ENCODE measurements at regions not wholly inside any gene's neighbourhood (a gene's known extent, or its start where the extent isn't known, plus 50 kb on each side); places are given as distances from the start of the nearest gene placed in this dataset.

DNA sequence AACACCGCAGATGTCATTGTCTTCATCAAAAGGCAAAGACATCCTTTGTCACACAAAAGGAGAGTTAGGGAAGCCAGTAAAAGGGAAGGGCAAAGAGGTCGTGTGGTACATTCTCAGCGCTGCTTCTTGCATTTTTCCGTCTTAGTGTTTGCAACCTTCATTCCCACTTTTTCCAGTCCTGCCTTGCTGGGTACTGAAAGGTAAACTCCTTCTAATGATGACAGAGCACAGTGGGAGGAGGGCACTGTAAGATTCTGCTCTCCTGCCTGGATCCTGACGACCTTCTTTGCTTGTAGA lies 424.3 kb upstream of the MEX3C start:
- Histone ChIP-seq H3K36me3 (ENCODE audit: control insufficient read depth, insufficient read depth, low read length) (no peaks in the 10 kb centered on the region), H3K4me1 (ENCODE audit: control insufficient read depth, insufficient read depth, low read length) (peaks cover 20% of the 10 kb centered on the region), H3K27me3 (ENCODE audit: control insufficient read depth, insufficient read depth, low read length, poor library complexity, severe bottlenecking) (no peaks in the 10 kb centered on the region), H3K27ac (ENCODE audit: insufficient read depth, low read depth, low read length, poor library complexity, severe bottlenecking) (peak overlapping the region; percentile 38), H3K4me3 (ENCODE audit: insufficient read depth, low read depth, low read length) (no peak overlapping the region), H3K9me3 (ENCODE audit: control insufficient read depth, low read length) (no peaks in the 10 kb centered on the region)
- 21 to 28% methylated on average over 5 of the region's 5 CpGs for WGBS, 2 experiments

DNA sequence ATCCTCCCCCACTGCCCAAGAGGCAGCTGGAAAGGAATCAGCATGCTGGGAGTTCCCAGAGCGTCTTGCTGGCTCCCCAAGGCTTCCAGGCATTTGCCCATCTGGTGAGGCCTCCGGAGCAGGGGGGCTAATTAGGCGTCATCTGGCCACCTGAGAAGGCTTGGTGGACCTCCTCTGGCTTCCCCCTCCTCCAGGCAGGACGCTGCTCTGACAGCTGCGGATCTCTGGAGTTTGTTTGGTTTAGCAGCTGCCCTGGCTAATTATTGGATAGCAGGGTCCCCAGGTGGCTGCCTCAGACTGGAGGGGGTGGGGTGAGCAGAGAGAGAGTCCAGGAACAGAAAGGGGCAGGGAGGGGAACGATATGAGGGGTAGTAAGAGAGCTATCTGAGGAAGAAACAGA lies 425.2 kb upstream of the MEX3C start:
- Histone ChIP-seq H3K27ac (ENCODE audit: insufficient read depth, low read depth, low read length, poor library complexity, severe bottlenecking) (no peak overlapping the region), H3K27me3 (ENCODE audit: control insufficient read depth, insufficient read depth, low read length, poor library complexity, severe bottlenecking) (no peaks in the 10 kb centered on the region), H3K4me3 (ENCODE audit: insufficient read depth, low read depth, low read length) (no peak overlapping the region), H3K9me3 (ENCODE audit: control insufficient read depth, low read length) (no peaks in the 10 kb centered on the region), H3K36me3 (ENCODE audit: control insufficient read depth, insufficient read depth, low read length) (no peaks in the 10 kb centered on the region), H3K4me1 (ENCODE audit: control insufficient read depth, insufficient read depth, low read length) (peaks cover 20% of the 10 kb centered on the region)
- WGBS, 2 experiments, result 25 to 30% methylated on average over 6 of the region's 6 CpGs

DNA sequence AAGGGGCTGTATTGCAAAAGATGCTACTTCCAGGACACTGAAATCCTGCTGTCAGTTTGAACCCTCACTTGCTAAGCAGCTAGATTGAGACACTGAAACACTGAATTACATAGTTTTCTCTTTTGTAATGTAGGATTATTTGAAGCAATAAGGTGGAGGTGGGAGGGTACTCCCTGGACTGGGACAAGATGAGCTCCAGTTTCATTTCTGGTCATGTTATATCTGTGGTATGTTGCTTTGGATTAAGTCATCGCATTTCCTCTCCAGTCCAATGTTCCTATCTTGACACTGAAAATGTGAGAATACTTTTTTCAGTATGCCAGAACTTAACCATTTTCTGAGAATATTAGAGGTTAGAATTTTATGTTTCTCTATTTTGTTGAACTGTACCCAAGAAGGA lies 426.2 kb upstream of the MEX3C start:
- Histone ChIP-seq H3K27me3 (ENCODE audit: control insufficient read depth, insufficient read depth, low read length, poor library complexity, severe bottlenecking) (no peaks in the 10 kb centered on the region), H3K27ac (ENCODE audit: insufficient read depth, low read depth, low read length, poor library complexity, severe bottlenecking) (no peak overlapping the region), H3K9me3 (ENCODE audit: control insufficient read depth, low read length) (no peaks in the 10 kb centered on the region), H3K4me1 (ENCODE audit: control insufficient read depth, insufficient read depth, low read length) (peaks cover 20% of the 10 kb centered on the region), H3K4me3 (ENCODE audit: insufficient read depth, low read depth, low read length) (no peak overlapping the region), H3K36me3 (ENCODE audit: control insufficient read depth, insufficient read depth, low read length) (no peaks in the 10 kb centered on the region)
- 100% methylated on average over 1 of the region's 1 CpG; no CpG with 5 or more reads in 1 of the 2 experiments for WGBS, 2 experiments

DNA sequence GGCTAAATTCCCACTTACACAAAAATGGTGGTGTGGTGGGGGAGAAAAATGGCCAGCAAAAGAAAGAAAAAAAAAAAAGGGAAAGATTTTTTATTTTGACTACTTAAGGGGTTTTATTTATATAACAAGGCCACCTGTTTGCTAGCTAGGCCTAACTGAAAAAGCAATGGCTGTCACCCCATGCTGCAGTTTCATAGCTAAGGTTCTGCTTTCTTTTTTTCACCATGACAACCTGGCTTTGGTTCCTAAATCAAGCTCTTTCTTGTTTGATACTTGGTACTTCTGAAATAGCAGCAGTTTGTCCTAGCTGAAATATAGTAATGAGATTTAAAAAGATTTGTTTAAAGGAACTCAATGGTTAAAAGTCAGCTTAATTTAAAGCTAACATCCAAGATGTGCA lies 433.2 kb upstream of the MEX3C start:
- Histone ChIP-seq H3K4me3 (ENCODE audit: insufficient read depth, low read depth, low read length) (no peak overlapping the region), H3K4me1 (ENCODE audit: control insufficient read depth, insufficient read depth, low read length) (no peaks in the 10 kb centered on the region), H3K36me3 (ENCODE audit: control insufficient read depth, insufficient read depth, low read length) (no peaks in the 10 kb centered on the region), H3K9me3 (ENCODE audit: control insufficient read depth, low read length) (peaks cover 4% of the 10 kb centered on the region), H3K27ac (ENCODE audit: insufficient read depth, low read depth, low read length, poor library complexity, severe bottlenecking) (no peak overlapping the region), H3K27me3 (ENCODE audit: control insufficient read depth, insufficient read depth, low read length, poor library complexity, severe bottlenecking) (no peaks in the 10 kb centered on the region)

DNA sequence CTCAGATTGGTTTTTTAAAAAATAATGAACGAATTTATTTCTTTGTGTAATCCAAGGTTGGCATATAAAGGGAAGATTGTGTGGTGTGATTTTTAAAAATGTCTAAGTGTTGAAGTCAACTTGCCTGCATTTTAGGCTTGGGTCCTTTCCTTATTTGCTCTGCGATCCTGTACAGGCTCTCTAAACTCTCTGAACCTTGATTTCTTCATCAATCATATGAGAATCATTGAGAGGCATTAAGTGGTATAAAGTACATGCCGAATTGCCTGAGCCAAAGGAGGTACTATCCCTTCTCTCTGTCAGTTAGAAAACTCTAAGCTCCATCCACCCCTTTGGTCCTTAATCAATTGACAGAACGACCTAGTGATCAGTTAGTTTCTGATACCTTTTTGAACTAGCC lies 440.4 kb upstream of the MEX3C start:
- Histone ChIP-seq H3K9me3 (ENCODE audit: control insufficient read depth, low read length) (peaks cover 8% of the 10 kb centered on the region), H3K4me1 (ENCODE audit: control insufficient read depth, insufficient read depth, low read length) (no peaks in the 10 kb centered on the region), H3K4me3 (ENCODE audit: insufficient read depth, low read depth, low read length) (no peak overlapping the region), H3K27ac (ENCODE audit: insufficient read depth, low read depth, low read length, poor library complexity, severe bottlenecking) (no peak overlapping the region), H3K36me3 (ENCODE audit: control insufficient read depth, insufficient read depth, low read length) (no peaks in the 10 kb centered on the region), H3K27me3 (ENCODE audit: control insufficient read depth, insufficient read depth, low read length, poor library complexity, severe bottlenecking) (no peaks in the 10 kb centered on the region)
- 93 to 96% methylated on average over 4 of the region's 4 CpGs for WGBS, 2 experiments

DNA sequence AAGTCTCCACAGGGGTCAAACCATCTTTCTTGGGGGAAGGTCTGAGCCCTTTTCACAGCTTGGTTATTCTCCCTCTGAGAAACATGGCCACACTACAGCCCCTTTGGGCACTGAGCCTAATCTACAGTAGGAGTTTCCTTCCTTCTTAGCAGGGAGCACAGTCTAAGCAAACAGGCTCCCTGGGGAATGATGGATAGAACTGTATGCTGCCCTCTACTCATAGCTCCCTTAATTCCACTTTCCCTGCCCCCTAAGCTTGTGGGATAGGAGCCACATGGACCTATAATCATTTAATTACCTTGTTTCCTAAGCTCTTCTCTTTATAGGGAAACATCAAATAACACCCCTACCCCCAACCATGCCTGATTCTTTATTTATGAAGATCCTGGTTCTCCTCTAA lies 442.1 kb upstream of the MEX3C start:
- H3K4me3 ChIP-seq (ENCODE audit: insufficient read depth, low read depth, low read length), result no peak overlapping the region
- H3K27me3 ChIP-seq (ENCODE audit: control insufficient read depth, insufficient read depth, low read length, poor library complexity, severe bottlenecking), result no peaks in the 10 kb centered on the region
- H3K36me3 ChIP-seq (ENCODE audit: control insufficient read depth, insufficient read depth, low read length), result no peaks in the 10 kb centered on the region
- no peaks in the 10 kb centered on the region for H3K4me1 ChIP-seq (ENCODE audit: control insufficient read depth, insufficient read depth, low read length)
- H3K9me3 ChIP-seq (ENCODE audit: control insufficient read depth, low read length), result peaks cover 8% of the 10 kb centered on the region
- H3K27ac ChIP-seq (ENCODE audit: insufficient read depth, low read depth, low read length, poor library complexity, severe bottlenecking), result no peak overlapping the region

DNA sequence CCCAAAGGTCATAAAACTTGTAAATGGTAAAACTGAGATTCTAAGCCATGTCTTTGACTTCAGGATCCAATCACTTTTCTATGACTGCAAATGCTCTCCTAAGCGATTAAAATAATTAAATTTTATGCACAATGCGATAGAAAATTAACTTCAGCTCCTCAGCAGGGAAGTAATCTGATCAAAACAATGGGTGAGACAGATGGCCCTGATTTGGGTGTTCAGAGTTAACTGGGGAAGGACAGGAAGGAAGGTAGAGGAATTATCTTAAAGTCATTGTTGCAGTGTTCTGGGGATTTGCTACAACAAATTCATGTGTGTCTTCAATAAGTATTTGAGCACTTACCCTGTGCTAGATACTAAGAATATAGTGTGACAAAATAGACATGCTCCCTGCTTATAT lies 446.0 kb upstream of the MEX3C start:
- no peaks in the 10 kb centered on the region for H3K27me3 ChIP-seq (ENCODE audit: control insufficient read depth, insufficient read depth, low read length, poor library complexity, severe bottlenecking)
- no peaks in the 10 kb centered on the region for H3K9me3 ChIP-seq (ENCODE audit: control insufficient read depth, low read length)
- no peak overlapping the region for H3K27ac ChIP-seq (ENCODE audit: insufficient read depth, low read depth, low read length, poor library complexity, severe bottlenecking)
- H3K36me3 ChIP-seq (ENCODE audit: control insufficient read depth, insufficient read depth, low read length), result no peaks in the 10 kb centered on the region
- no peak overlapping the region for H3K4me3 ChIP-seq (ENCODE audit: insufficient read depth, low read depth, low read length)
- 96 to 100% methylated on average over 2 of the region's 2 CpGs for WGBS, 2 experiments
- H3K4me1 ChIP-seq (ENCODE audit: control insufficient read depth, insufficient read depth, low read length), result no peaks in the 10 kb centered on the region

DNA sequence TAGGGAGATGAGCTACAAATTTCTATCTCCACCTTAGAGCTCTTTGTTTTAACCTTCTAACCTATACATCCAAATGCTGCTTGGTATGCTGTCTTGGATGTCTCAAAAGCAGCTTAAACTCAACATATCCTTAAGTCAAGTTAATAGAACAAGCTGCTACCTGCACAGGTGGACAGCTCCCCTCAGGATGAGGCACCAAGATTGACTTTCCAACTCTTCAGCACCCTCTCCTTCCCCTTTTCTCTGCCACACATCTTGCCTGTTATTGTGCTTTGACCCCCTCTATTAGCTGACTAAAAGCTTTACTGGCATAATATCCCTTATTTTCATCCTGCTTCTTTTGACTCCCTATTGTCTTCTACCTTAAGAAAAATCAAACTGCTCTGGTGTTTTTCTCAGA lies 448.1 kb upstream of the MEX3C start:
- Histone ChIP-seq H3K36me3 (ENCODE audit: control insufficient read depth, insufficient read depth, low read length) (no peaks in the 10 kb centered on the region), H3K27ac (ENCODE audit: insufficient read depth, low read depth, low read length, poor library complexity, severe bottlenecking) (no peak overlapping the region), H3K4me1 (ENCODE audit: control insufficient read depth, insufficient read depth, low read length) (no peaks in the 10 kb centered on the region), H3K27me3 (ENCODE audit: control insufficient read depth, insufficient read depth, low read length, poor library complexity, severe bottlenecking) (no peaks in the 10 kb centered on the region), H3K9me3 (ENCODE audit: control insufficient read depth, low read length) (no peaks in the 10 kb centered on the region), H3K4me3 (ENCODE audit: insufficient read depth, low read depth, low read length) (no peak overlapping the region)

DNA sequence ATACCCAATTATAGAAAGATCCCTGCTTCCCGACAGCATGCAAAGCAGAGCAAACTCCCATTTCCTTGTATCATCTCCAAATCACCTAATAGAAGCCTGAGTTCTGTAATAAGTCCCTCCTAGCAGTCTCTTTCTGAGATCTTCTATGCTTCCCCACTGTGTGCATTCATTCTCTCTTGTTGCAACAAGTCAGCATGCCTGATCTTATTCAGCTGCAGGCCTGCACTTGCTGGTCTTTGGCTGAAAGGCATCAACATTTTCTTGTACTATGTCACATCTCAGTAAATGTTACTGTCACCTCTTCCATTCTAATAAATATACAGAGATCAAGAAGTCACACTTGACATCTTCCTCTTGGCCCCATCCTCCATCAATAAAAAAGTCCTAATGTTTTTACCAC lies 449.9 kb upstream of the MEX3C start:
- Histone ChIP-seq H3K4me3 (ENCODE audit: insufficient read depth, low read depth, low read length) (no peak overlapping the region), H3K9me3 (ENCODE audit: control insufficient read depth, low read length) (no peaks in the 10 kb centered on the region), H3K27me3 (ENCODE audit: control insufficient read depth, insufficient read depth, low read length, poor library complexity, severe bottlenecking) (no peaks in the 10 kb centered on the region), H3K4me1 (ENCODE audit: control insufficient read depth, insufficient read depth, low read length) (no peaks in the 10 kb centered on the region), H3K27ac (ENCODE audit: insufficient read depth, low read depth, low read length, poor library complexity, severe bottlenecking) (no peak overlapping the region), H3K36me3 (ENCODE audit: control insufficient read depth, insufficient read depth, low read length) (no peaks in the 10 kb centered on the region)
- 92 to 97% methylated on average over 1 of the region's 1 CpG for WGBS, 2 experiments

DNA sequence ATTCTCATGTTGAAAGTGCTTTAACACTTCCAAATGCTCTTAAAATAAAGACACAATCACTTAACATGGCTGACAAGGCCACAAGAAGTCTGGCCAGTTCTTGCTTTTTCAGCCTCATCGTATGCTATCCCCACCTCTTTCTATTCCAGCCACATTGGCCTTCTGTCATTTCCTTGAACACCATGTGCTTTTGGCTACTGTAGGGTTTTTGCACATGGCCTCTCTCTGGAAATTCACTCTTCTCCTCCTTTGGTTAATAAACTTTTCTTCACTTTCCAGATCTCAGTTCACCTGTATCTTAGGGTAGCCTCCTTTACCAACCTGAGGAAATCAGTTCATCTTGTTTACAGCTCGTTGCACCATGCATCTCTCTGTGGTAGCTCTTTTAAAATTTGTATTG lies 450.5 kb upstream of the MEX3C start:
- 91 to 93% methylated on average over 2 of the region's 2 CpGs for WGBS, 2 experiments
- Histone ChIP-seq H3K4me1 (ENCODE audit: control insufficient read depth, insufficient read depth, low read length) (no peaks in the 10 kb centered on the region), H3K4me3 (ENCODE audit: insufficient read depth, low read depth, low read length) (no peak overlapping the region), H3K9me3 (ENCODE audit: control insufficient read depth, low read length) (no peaks in the 10 kb centered on the region), H3K27me3 (ENCODE audit: control insufficient read depth, insufficient read depth, low read length, poor library complexity, severe bottlenecking) (no peaks in the 10 kb centered on the region), H3K36me3 (ENCODE audit: control insufficient read depth, insufficient read depth, low read length) (no peaks in the 10 kb centered on the region), H3K27ac (ENCODE audit: insufficient read depth, low read depth, low read length, poor library complexity, severe bottlenecking) (no peak overlapping the region)

DNA sequence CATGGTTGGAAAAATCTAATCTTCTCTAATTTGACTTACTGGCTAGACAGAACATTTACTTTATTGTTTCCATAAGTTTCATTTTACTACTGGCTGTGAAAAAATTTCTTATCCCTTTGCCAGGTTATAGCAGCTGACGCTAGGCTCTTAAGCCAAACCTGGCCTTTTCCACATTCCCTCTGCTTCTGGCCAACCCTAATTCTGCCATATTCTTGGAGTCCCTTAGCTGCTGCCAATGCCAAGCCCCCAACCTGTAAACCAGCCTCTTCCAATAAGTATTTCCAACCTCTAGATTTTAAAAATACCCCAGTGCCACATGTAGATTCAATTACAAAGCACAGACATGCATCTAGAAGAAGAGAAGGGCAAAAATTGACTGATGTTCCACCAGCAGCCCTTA lies 452.3 kb upstream of the MEX3C start:
- Histone ChIP-seq H3K9me3 (ENCODE audit: control insufficient read depth, low read length) (no peaks in the 10 kb centered on the region), H3K36me3 (ENCODE audit: control insufficient read depth, insufficient read depth, low read length) (no peaks in the 10 kb centered on the region), H3K27ac (ENCODE audit: insufficient read depth, low read depth, low read length, poor library complexity, severe bottlenecking) (no peak overlapping the region), H3K4me3 (ENCODE audit: insufficient read depth, low read depth, low read length) (no peak overlapping the region), H3K27me3 (ENCODE audit: control insufficient read depth, insufficient read depth, low read length, poor library complexity, severe bottlenecking) (no peaks in the 10 kb centered on the region), H3K4me1 (ENCODE audit: control insufficient read depth, insufficient read depth, low read length) (peaks cover 5% of the 10 kb centered on the region)
- WGBS, 2 experiments, result 95 to 96% methylated on average over 1 of the region's 1 CpG

Measured in ectodermal cell (in vitro differentiated cells).